ENCODE measurements at regions not wholly inside any gene's neighbourhood (a gene's known extent, or its start where the extent isn't known, plus 50 kb on each side); places are given as distances from the start of the nearest gene placed in this dataset.

- TF ChIP-seq CTCF (conservative IDR thresholded peaks at IDR 0.05; ENCODE audit: low read depth, low read length) = no peak
- no peak overlapping the region for H3K4me3 ChIP-seq (ENCODE audit: low read length)
- no peak for DNase-seq (ENCODE audit: low read depth)
These were observed 201.4 kb downstream of the ADAMTS15 start for GRCh38 chr11:130649801-130650200.

GRCh38 chr11:130650456-130651030, 202.1 kb downstream of the ADAMTS15 start:
- H3K4me3 ChIP-seq (ENCODE audit: low read length) = no peak overlapping the region
- no peak for DNase-seq (ENCODE audit: low read depth)
- TF ChIP-seq CTCF (conservative IDR thresholded peaks at IDR 0.05; ENCODE audit: low read depth, low read length) = no peak

GRCh38 chr11:130651066-130651855, 202.8 kb downstream of the ADAMTS15 start:
- no peak for DNase-seq (ENCODE audit: low read depth)
- no peak overlapping the region for H3K4me3 ChIP-seq (ENCODE audit: low read length)
- TF ChIP-seq CTCF (conservative IDR thresholded peaks at IDR 0.05; ENCODE audit: low read depth, low read length) = no peak

GRCh38 chr11:130652671-130653335, 204.4 kb downstream of the ADAMTS15 start:
- H3K4me3 ChIP-seq (ENCODE audit: low read length) = no peak overlapping the region
- DNase-seq (ENCODE audit: low read depth) = peak; percentile 81
- no peak for TF ChIP-seq CTCF (conservative IDR thresholded peaks at IDR 0.05; ENCODE audit: low read depth, low read length)

- peak; percentile 80 for DNase-seq (ENCODE audit: low read depth)
- no peak for TF ChIP-seq CTCF (conservative IDR thresholded peaks at IDR 0.05; ENCODE audit: low read depth, low read length)
- no peak overlapping the region for H3K4me3 ChIP-seq (ENCODE audit: low read length)
These were observed 205.6 kb downstream of the ADAMTS15 start for GRCh38 chr11:130653838-130654636.

- H3K4me3 ChIP-seq (ENCODE audit: low read length) = no peak overlapping the region
- no peak for TF ChIP-seq CTCF (conservative IDR thresholded peaks at IDR 0.05; ENCODE audit: low read depth, low read length)
- DNase-seq (ENCODE audit: low read depth) = no peak
These were observed 206.9 kb downstream of the ADAMTS15 start for GRCh38 chr11:130655300-130655699.
